H1 (cell line): ENCODE measurements at regions not wholly inside any gene's neighbourhood (a gene's known extent, or its start where the extent isn't known, plus 50 kb on each side); places are given as distances from the start of the nearest gene placed in this dataset.

Source experiments
- CTCF ChIA-PET: fragments of 300-600 bp; sonication (Branson Sonifier 250); formaldehyde crosslinking; loops from one replicate; lab custom pipeline; 2021; ENCODE audit not compliant: partially characterized antibody; lab: Charles Lee
- POLR2A ChIA-PET: fragments of 300-600 bp; sonication (Branson Sonifier 250); formaldehyde crosslinking; loops from one replicate; lab custom pipeline; 2021; ENCODE audit warnings: inconsistent platforms; ENCODE audit not compliant: partially characterized antibody; lab: Charles Lee
- DNase-seq, 2 experiments: peaks; one replicate each; pipeline versions ENCODE4 v3.0.0 to v3.0.0-alpha.2; 2010 to 2022; ENCODE audit warnings: low spot score in 2 of 2, low read depth in 1 of 2, mixed read lengths in 1 of 2
- FAIRE-seq: peaks from 2 replicates; lab custom pipeline; 2011; peaks lifted over from hg19 to GRCh38; lab: Jason Lieb, UNC
- H2AFZ ChIP-seq: 2 replicates; pipeline ENCODE4 v1.8.1; 2012; ENCODE audit warnings: low read length, inconsistent platforms
- H2AK5ac ChIP-seq: 2 replicates; pipeline ENCODE4 v1.6.1; 2013; ENCODE audit warnings: low read depth, low read length
- H2BK120ac ChIP-seq: replicated peaks from 2 replicates; pipeline ENCODE3; 2013; ENCODE audit warnings: low read depth, low read length, inconsistent platforms
- H2BK12ac ChIP-seq: 2 replicates; pipeline ENCODE4 v1.6.1; 2013; ENCODE audit warnings: low read depth, low read length
- H2BK15ac ChIP-seq: 2 replicates; pipeline ENCODE4 v1.6.1; 2013; ENCODE audit warnings: low read length
- H2BK20ac ChIP-seq: 2 replicates; pipeline ENCODE4 v1.6.1; 2013; ENCODE audit warnings: low read length
- H2BK5ac ChIP-seq: 2 replicates; pipeline ENCODE4 v1.6.1; 2013; ENCODE audit warnings: low read depth, low read length
- H3K14ac ChIP-seq: 2 replicates; pipeline ENCODE4 v1.6.1; 2013; ENCODE audit warnings: inconsistent platforms; ENCODE audit not compliant: insufficient read length
- H3K18ac ChIP-seq: 2 replicates; pipeline ENCODE4 v1.6.1; 2013; ENCODE audit warnings: low read length; ENCODE audit errors: extremely low read depth
- H3K23ac ChIP-seq: 2 replicates; pipeline ENCODE4 v1.6.1; 2013; ENCODE audit warnings: inconsistent platforms; ENCODE audit not compliant: insufficient read length
- H3K23me2 ChIP-seq: 2 replicates; pipeline ENCODE4 v1.6.1; 2013; ENCODE audit warnings: low read depth, low read length
- H3K27ac ChIP-seq: 2 replicates; pipeline ENCODE4 v1.6.1; 2011; ENCODE audit warnings: low read depth, low read length, inconsistent platforms
- H3K27me3 ChIP-seq, 4 experiments: replicated peaks in 1 of 4; 1 replicate in 1 of 4; 2 replicates in 3 of 4; pipeline versions ENCODE4 v1.6.1 to v1.8.1; 2011 to 2013; ENCODE audit warnings: low read length in 3 of 4, mild to moderate bottlenecking in 3 of 4, inconsistent platforms in 2 of 4, mixed read lengths in 2 of 4, moderate library complexity in 1 of 4; ENCODE audit not compliant: control insufficient read depth in 3 of 4, insufficient read depth in 3 of 4; ENCODE audit errors: extremely low read depth in 1 of 4
- H3K36me3 ChIP-seq, 4 experiments: 2 replicates each; pipeline versions ENCODE4 v1.6.1 to v1.8.1; 2011 to 2013; ENCODE audit warnings: mild to moderate bottlenecking in 4 of 4, low read length in 3 of 4, moderate library complexity in 2 of 4, control low read depth in 1 of 4, inconsistent platforms in 1 of 4; ENCODE audit not compliant: insufficient read depth in 4 of 4, control insufficient read depth in 2 of 4
- H3K4ac ChIP-seq: replicated peaks from 2 replicates; pipeline ENCODE3; 2013; ENCODE audit warnings: low read length, low read depth, mixed read lengths, inconsistent platforms; ENCODE audit not compliant: insufficient read length
- H3K4me1 ChIP-seq, 4 experiments: replicated peaks in 1 of 4; 1 replicate in 1 of 4; 2 replicates in 3 of 4; pipeline versions ENCODE4 v1.6.1 to v1.8.1; 2011 to 2013; ENCODE audit warnings: low read length in 3 of 4, inconsistent platforms in 2 of 4, mixed read lengths in 1 of 4; ENCODE audit not compliant: insufficient read depth in 4 of 4, control insufficient read depth in 3 of 4
- H3K4me2 ChIP-seq, 2 experiments: 2 replicates each; pipeline versions ENCODE4 v1.6.1 to v1.8.1; 2011 to 2013; ENCODE audit warnings: low read depth in 2 of 2, low read length in 2 of 2, control low read depth in 1 of 2, inconsistent platforms in 1 of 2, mild to moderate bottlenecking in 1 of 2; ENCODE audit not compliant: insufficient read depth in 1 of 2
- H3K4me3 ChIP-seq, 4 experiments: fragments of 200-600, 300-600 bp in 1 of 4; sonication (generic), shearing (Covaris generic), sonication (Bioruptor Twin) in 1 of 4; 2 replicates each; pipeline versions ENCODE4 v1.5.1 to v1.8.1; 2011 to 2016; ENCODE audit warnings: low read length in 4 of 4, low read depth in 3 of 4, control low read depth in 2 of 4, inconsistent platforms in 2 of 4, mild to moderate bottlenecking in 2 of 4, mixed read lengths in 1 of 4, moderate library complexity in 1 of 4; ENCODE audit not compliant: insufficient read depth in 2 of 4; ENCODE audit errors: extremely low read depth in 1 of 4
- H3K56ac ChIP-seq: replicated peaks from 2 replicates; pipeline ENCODE3; 2013; ENCODE audit warnings: low read depth, mild to moderate bottlenecking, mixed read lengths, low read length, inconsistent platforms; ENCODE audit not compliant: insufficient read length
- H3K79me1 ChIP-seq: 2 replicates; pipeline ENCODE4 v1.6.1; 2013; ENCODE audit warnings: low read depth, low read length, control low read depth
- H3K79me2 ChIP-seq, 2 experiments: 2 replicates each; pipeline versions ENCODE4 v1.6.1 to v1.8.1; 2012 to 2013; ENCODE audit warnings: low read length in 2 of 2, mild to moderate bottlenecking in 2 of 2, inconsistent platforms in 1 of 2; ENCODE audit not compliant: insufficient read depth in 2 of 2, control insufficient read depth in 1 of 2
- H3K9ac ChIP-seq, 4 experiments: replicated peaks in 1 of 4; 1 replicate in 1 of 4; 2 replicates in 3 of 4; pipeline versions ENCODE4 v1.6.1 to v1.8.1; 2011 to 2013; ENCODE audit warnings: low read depth in 3 of 4, low read length in 3 of 4, control low read depth in 2 of 4, mild to moderate bottlenecking in 2 of 4, moderate library complexity in 2 of 4, inconsistent platforms in 1 of 4; ENCODE audit errors: extremely low read depth in 1 of 4
- H3K9me3 ChIP-seq, 2 experiments: 2 replicates each; pipeline versions ENCODE4 v1.6.1 to v1.8.1; 2012 to 2013; ENCODE audit warnings: mild to moderate bottlenecking in 2 of 2, moderate library complexity in 2 of 2, control low read depth in 1 of 2, inconsistent platforms in 1 of 2, low read depth in 1 of 2, low read length in 1 of 2, mixed read lengths in 1 of 2; ENCODE audit not compliant: insufficient read depth in 2 of 2
- H4K20me1 ChIP-seq, 2 experiments: replicated peaks in 1 of 2; 2 replicates each; pipeline versions ENCODE3 to v1.8.1; 2011 to 2013; ENCODE audit warnings: inconsistent platforms in 2 of 2, low read length in 2 of 2, mild to moderate bottlenecking in 1 of 2; ENCODE audit not compliant: insufficient read depth in 2 of 2, control insufficient read depth in 1 of 2
- H4K5ac ChIP-seq: 2 replicates; pipeline ENCODE4 v1.6.1; 2013; ENCODE audit warnings: low read length, low read depth, mixed read lengths, inconsistent platforms; ENCODE audit not compliant: insufficient read length
- H4K8ac ChIP-seq: 2 replicates; pipeline ENCODE4 v1.8.0; 2013; ENCODE audit warnings: mild to moderate bottlenecking, moderate library complexity, low read length, inconsistent platforms; ENCODE audit not compliant: insufficient read depth; ENCODE audit errors: extremely low read depth
- H4K91ac ChIP-seq: replicated peaks from 2 replicates; pipeline ENCODE3; 2013; ENCODE audit warnings: low read length, mixed read lengths, inconsistent platforms; ENCODE audit not compliant: insufficient read length
- ASH2L ChIP-seq: fragments of 200-600, 300-600 bp; sonication (generic); IDR thresholded peaks from one replicate; pipeline ENCODE4 v1.7.1; 2017; ENCODE audit warnings: low read length
- CHD1 ChIP-seq: IDR thresholded peaks from 2 replicates; pipeline ENCODE4 v1.6.1; 2012; ENCODE audit warnings: low read depth, low read length, improper control_type of control experiment
- NRF1 ChIP-seq: IDR thresholded peaks from 2 replicates; pipeline ENCODE4 v1.6.1; 2011; ENCODE audit warnings: mild to moderate bottlenecking, low read depth, low read length, improper control_type of control experiment
- SAP30 ChIP-seq: fragments of 300-600 bp; sonication (generic); IDR thresholded peaks from 2 replicates; pipeline ENCODE4 v1.7.1; 2012; ENCODE audit warnings: low read length, moderate library complexity, mild to moderate bottlenecking, inconsistent platforms; ENCODE audit not compliant: insufficient read depth, insufficient replicate concordance
- SUZ12 ChIP-seq: fragments of 200-600 bp; sonication (generic); IDR thresholded peaks from 2 replicates; pipeline ENCODE4 v1.6.1; 2012; ENCODE audit warnings: mild to moderate bottlenecking, inconsistent platforms, low read length, moderate library complexity, mixed read lengths
- TCF12 ChIP-seq: IDR thresholded peaks from 2 replicates; pipeline ENCODE4 v1.6.1; 2011; ENCODE audit warnings: low read depth, mild to moderate bottlenecking, low read length
- WGBS, 2 experiments: shearing (Covaris generic) in 1 of 2; methylation state at CpG; one replicate each; pipeline versions ENCODE4 v1.1.6 to v1.1.7; 2013 to 2015; ENCODE audit warnings: low lambda C conversion rate in 2 of 2, mixed read lengths in 2 of 2, inconsistent platforms in 1 of 2, low coverage in 1 of 2, missing lambda C conversion rate in 1 of 2; ENCODE audit not compliant: insufficient replicate concordance in 2 of 2, insufficient coverage in 1 of 2, insufficient read length in 1 of 2; ENCODE audit errors: extremely low coverage in 1 of 2, missing lambda C conversion rate in 1 of 2; 5-methylcytosine and 5-hydroxymethylcytosine counted together

- no peak overlapping the region for H4K5ac ChIP-seq
- WGBS, 2 experiments = 92% methylated on average over 14 of the region's 14 CpGs; no CpG with 5 or more reads in 1 of the 2 experiments
- H2BK120ac ChIP-seq = no peak overlapping the region
- no peaks in the 10 kb centered on the region; the same call in 1 of the 2 replicates for H3K23me2 ChIP-seq
- no peak overlapping the region for H2BK15ac ChIP-seq
- H3K27me3 ChIP-seq = no peaks in the 10 kb centered on the region; a peak in 1 of 7 replicates
- no peaks in the 10 kb centered on the region for H3K79me2 ChIP-seq
- H3K9ac ChIP-seq = no peak overlapping the region
- no peak overlapping the region for H3K4me3 ChIP-seq
- H4K91ac ChIP-seq = no peak overlapping the region
- H3K4me1 ChIP-seq = peaks cover 5 to 13% (median 11%) of the 10 kb centered on the region in 4 experiments; a peak in 5 of 7 replicates
- no peak overlapping the region for H3K23ac ChIP-seq
- H3K56ac ChIP-seq = no peak overlapping the region
- H3K4ac ChIP-seq = no peak overlapping the region
- no peak overlapping the region for H2BK5ac ChIP-seq
- no peak overlapping the region for H2BK20ac ChIP-seq
- H2AK5ac ChIP-seq = no peak overlapping the region
- H3K27ac ChIP-seq = no peak overlapping the region
- H3K18ac ChIP-seq = no peak overlapping the region
- no peak overlapping the region for H4K8ac ChIP-seq
- no peaks in the 10 kb centered on the region for H4K20me1 ChIP-seq
- no peak overlapping the region for H2BK12ac ChIP-seq
- DNase-seq (no peak), FAIRE-seq (no peak)
- no peak overlapping the region for H2AFZ ChIP-seq
- H3K4me2 ChIP-seq = no peak overlapping the region
- no peaks in the 10 kb centered on the region for H3K9me3 ChIP-seq
- H3K14ac ChIP-seq = no peak overlapping the region
- H3K79me1 ChIP-seq = no peaks in the 10 kb centered on the region
- H3K36me3 ChIP-seq = no peaks in the 10 kb centered on the region
- POLR2A ChIA-PET = no interaction called here
- TF ChIP-seq ASH2L (no peak), SAP30 (no peak), TCF12 (no peak), CHD1 (no peak), NRF1 (no peak), SUZ12 (no peak)
- CTCF ChIA-PET = interaction anchor here (1.0 to 1.2 kb wide), 2 partner anchors 12 to 25 kb away, joined by 3 read pairs; no protein-coding TSS in a partner anchor
Observed at GRCh38 chr16:87246269-87247065, 70.7 kb downstream of the C16orf95 start.
